GF-D8 (cell line): ENCODE measurements at regions not wholly inside any gene's neighbourhood (a gene's known extent, or its start where the extent isn't known, plus 50 kb on each side); places are given as distances from the start of the nearest gene placed in this dataset.

Experiments
- DNase-seq: peaks from one replicate; lab custom pipeline; 2025; lab: John Stamatoyannopoulos, UW

- DNase-seq, result no peak
These were observed 225.6 kb upstream of the HMGA2 start for GRCh38 chr12:65598688-65599087.

DNA sequence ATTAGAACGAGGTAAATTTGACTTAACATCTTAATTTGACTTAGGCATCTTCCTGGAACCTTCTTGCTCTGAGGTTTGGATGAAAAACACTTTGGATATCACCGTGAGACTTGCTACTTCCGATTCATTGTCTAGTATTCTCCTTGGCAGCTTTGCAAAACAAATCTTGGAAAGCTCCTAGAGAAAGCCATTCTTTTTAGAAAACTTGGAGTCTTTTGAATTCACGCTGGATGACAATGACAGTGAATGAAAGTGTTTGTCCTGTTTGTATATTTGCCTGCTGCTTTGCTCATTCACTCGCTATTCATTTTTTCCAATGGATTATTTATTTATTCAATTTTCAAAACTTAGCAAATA lies 222.1 kb upstream of the HMGA2 start:
- DNase-seq, result no peak

GRCh38 chr12:65602610-65603295 lies 221.5 kb upstream of the HMGA2 start:
- no peak for DNase-seq

GRCh38 chr12:65603438-65604351 lies 220.6 kb upstream of the HMGA2 start:
- no peak for DNase-seq

- no peak for DNase-seq
These were observed 219.3 kb upstream of the HMGA2 start for GRCh38 chr12:65605019-65605418.

DNA sequence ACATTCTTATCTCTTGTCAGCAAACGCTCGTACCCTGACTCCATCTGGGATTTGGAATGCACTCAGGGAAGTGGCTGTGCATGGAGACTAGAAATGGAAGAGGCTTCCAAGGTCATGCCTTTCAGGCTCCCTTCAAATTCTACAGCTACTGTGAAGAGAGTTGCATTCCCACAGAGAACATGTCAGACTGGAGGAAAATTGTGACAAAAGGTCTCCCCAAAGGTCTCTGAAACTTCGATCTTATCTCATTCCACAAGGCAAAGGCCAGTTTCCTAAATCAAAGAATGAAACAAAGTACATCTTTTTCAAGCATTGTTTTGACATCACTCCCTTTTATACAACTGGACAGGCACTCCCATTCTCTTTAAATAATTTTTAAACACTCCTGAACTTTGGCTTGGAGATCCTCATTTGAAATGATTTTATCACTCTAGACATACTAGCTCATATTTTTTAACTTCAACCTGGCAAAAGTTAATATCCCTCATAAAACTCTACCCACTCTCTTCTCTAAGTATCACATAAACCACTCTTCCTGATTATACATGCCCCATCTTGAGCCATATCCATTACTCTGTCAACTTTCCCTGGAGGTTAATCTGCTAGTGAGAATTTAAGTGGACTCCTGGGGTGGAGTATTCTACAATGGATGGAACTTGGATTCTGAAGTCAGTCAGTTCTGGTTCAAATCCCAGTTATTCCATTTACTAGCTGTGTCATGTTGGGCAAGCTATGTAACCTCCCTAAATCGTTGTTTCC lies 218.1 kb upstream of the HMGA2 start:
- no peak for DNase-seq

DNA sequence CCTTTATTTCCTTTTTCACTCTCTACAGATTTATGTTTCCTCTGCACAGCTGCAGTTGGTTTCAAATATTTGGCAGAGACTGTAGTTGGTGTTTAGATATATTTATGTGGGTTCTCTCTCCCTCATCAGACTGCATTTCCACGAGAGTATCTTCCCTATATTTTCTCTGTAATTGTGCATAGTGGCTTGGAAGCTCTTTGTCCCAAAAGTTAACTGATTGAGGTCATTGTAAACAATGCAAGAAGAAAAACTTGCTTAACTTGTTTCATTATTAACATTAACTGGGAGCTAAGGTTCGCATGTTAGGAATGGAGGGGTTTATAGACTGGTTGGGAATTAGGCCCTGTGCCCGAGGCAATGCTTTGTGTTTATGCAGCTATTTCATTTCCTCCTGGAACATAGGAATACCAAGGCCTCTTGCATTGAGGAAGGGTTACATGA lies 216.9 kb upstream of the HMGA2 start:
- DNase-seq, result no peak

DNA sequence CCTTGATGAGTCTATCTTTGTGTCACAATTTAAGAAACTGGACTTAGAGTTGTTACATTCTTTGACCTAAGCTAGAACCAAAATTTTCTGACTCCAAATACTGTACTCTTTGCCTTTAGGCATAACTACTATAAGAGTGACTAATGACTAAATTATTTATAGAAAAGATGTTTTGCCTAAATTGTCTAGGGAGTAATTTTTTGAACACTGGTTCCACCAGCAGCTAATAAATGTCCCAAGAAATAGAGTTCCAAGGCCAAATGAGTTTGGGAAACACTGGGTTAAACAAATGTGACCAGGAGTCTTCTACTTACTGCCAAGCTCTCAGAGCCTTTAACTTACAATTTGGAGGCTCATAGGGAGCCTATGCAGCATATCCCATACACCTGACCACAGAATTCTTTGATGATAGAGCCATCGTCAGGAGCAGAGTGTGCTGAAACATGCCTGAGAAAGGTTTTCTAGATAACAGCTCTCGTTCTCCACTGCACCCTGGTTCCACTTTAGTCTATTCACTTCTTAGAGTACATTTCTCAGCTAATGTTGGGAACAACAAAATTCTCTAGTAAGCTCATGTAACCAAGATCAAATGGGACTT lies 215.9 kb upstream of the HMGA2 start:
- no peak for DNase-seq

- DNase-seq, result no peak
These were observed 214.9 kb upstream of the HMGA2 start for GRCh38 chr12:65609359-65609771.

DNA sequence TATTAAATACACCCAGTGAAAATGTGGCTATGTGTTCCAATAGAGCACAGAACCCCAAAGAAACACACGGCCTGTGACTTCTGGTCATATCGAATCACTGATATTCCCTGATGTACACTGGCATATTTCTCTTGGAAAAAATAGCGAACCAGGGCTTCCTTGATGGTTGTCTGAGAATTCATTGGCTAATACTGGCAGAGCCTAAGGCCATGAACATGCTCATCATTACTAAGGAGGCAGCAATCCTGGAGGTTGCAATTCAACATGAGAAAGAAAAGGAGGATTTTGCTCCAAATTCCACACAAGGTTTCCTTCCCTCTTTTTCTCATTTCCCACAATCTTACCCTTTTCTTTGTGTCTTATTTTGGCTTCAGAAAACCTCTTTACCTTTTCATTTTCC lies 212.9 kb upstream of the HMGA2 start:
- no peak for DNase-seq

GRCh38 chr12:65612440-65612839 lies 211.8 kb upstream of the HMGA2 start:
- no peak for DNase-seq

DNA sequence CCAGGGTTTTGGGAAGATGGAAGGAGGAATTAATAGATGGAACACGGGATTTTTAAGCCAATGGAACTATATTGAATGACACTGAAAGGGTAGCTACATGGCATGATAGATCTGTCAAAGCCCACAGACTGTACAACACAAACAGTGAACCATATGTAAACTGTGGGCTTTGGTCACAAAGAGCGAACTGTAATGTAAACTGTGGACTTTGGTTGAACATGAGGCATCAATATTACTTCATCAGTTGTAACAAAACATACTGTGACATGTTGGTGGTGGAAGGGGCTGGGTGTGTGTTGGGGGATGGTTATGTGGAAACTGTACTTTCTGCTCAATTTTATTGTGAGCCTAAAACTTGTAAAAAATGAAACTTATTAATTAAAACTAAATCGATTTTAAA lies 210.6 kb upstream of the HMGA2 start:
- DNase-seq, result no peak

- DNase-seq, result no peak
These were observed 209.9 kb upstream of the HMGA2 start for GRCh38 chr12:65614259-65614889.

GRCh38 chr12:65615118-65615517 lies 209.2 kb upstream of the HMGA2 start:
- no peak for DNase-seq

GRCh38 chr12:65616022-65616421 lies 208.3 kb upstream of the HMGA2 start:
- DNase-seq, result no peak

DNA sequence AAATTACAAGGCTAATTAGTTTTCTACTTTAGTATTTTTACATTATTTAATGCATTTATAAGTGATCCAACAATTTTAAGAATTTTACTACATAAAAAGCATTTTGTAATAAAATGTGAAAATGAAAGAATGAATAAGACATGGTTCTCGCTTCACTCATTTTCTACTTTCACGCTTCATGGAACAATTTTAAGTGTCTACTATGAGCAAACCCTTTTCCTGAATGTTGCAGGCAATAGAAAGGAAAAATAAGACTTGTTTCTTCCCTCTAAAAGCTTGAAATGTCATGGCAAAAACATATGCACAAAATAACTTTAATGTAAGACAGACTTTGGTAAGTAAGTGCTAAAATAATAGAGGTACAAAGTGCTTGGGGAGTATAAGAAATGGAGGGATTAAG lies 205.7 kb upstream of the HMGA2 start:
- DNase-seq, result no peak

- DNase-seq, result no peak
These were observed 205.3 kb upstream of the HMGA2 start for GRCh38 chr12:65619018-65619417.

GRCh38 chr12:65620046-65620445 lies 204.2 kb upstream of the HMGA2 start:
- DNase-seq, result no peak

DNA sequence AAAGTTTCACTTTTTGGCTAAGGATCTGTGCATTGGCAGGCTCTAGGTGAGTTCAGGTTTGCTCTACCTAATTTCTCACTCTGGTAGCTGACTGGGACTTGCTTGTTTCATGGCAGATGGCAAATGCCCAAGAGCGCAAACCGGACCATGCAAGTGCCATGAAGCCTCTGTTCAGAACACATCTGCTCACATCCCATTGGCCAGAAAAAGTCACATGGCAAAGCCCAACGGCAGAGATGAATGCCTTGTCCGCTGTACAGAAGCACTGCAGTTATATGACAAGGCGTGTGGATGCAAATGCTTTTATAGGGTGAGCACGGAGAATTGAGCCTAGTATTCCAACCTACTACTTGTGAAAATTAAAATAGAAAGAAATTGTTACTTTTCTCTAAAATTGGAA lies 202.2 kb upstream of the HMGA2 start:
- DNase-seq, result no peak

DNA sequence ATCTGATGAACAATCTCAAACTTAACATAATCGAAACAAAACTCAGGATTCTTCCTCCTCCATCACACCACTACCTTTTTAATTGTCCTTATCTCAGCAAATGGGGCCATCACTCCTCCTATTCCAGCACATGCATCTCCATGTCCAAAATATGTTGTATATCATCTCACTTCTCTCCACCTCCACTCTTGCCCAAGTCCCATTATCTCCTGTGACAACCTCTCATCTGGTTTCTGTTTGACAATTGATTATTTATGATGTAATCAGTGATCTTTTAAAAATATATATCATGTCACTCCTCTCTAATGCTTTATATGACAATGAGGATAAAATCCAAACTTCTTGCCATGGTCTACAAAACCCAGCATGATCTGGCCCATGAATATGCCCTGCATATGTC lies 200.8 kb upstream of the HMGA2 start:
- no peak for DNase-seq

- no peak for DNase-seq
These were observed 199.7 kb upstream of the HMGA2 start for GRCh38 chr12:65624554-65625086.

- no peak for DNase-seq
These were observed 196.2 kb upstream of the HMGA2 start for GRCh38 chr12:65628061-65628460.
